ENCODE measurements at regions not wholly inside any gene's neighbourhood (a gene's known extent, or its start where the extent isn't known, plus 50 kb on each side); places are given as distances from the start of the nearest gene placed in this dataset.
"Not testable (repeated sequence)": the region's sequence is repeated elsewhere in the genome, so short reads cannot be mapped to it uniquely, and the experiment has no call there.

DNA sequence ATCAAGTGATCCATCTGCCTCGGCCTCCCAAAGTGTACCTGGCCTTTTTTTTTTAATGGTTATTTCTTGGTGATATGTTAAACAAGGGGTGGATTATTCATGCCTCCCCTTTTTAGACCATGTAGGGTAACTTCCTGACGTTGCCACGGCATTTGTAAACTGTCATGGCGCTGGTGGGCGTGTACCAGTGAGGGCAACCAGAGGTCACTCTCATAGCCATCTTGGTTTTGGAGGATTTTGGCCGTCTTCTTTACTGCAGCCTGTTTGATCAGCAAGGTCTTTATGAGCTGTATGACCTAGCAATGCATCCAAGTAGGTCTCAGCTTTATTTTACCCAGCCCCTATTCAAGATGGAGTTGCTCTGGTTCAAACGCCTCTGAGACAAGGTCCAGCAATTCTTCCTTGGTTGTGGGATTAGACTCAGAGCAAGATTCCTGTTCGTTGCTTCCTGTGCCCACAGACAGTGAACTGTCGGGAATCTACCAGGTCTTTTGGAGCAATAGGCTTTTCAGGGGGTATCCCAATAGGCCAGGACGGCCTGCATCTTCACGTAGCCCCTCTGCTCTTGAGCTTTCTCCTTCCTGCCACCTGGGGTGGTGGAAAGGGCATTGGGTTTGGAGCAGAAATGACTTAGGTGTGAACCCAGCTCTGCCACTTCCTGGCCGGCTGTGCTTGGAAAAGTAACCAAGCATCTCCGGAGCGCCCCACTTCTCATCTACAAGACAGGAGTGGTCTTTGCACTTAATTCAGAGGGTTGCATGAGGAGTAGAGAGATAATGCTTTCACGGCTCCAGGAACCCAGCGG lies 52.9 kb upstream of the SEC14L1 start:
- no peak for DNase-seq

DNA sequence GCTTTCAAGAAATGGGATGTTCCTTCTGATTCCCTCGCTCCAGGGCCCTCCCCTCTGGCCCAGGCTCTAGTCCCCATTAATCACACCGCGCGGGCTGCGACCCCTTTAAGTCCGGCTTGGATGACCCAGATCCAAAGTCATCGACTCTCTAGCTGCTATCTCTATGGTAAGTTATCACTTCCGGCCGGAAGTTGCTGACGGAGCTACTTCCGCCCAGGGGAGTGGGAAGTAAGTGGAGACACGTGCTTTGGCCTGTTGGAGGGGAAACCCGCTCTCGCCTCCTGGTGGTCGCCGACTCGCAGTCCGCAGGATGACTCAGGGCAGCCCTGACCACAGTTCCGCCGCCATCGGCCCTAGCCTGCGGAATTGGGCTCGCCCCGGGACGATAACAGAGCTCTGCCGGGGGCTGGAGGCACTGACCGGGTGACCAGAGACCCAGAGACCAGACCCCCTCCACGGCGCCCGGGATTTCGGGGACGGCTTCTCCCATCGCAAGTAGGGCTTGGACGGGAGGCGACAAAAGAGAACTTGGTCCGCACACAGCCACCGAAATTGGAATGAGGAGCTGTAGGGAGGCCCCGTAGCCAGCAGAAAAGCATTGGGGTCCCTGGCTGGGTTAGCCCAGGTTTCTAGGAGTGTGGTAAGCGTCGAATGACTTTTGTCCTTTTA lies 52.2 kb upstream of the SEC14L1 start:
- peak; percentile 88 for DNase-seq

DNA sequence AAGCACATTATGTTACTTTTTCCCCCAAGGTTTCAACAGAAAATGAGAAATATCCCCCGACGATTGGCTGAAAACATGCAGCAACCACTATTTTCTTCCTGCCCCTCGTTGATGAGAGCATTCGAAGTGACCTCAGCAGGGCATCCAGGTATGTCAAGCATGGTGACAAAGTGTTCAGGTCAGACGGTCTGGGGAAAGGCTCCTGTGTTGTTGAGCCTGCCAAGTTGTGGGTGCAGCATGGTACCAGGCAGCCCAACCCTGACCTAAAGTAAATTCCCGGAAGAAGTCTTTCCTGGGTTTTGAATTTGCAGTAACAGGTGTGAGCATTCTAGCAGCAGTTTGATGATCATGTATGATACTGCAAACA lies 51.7 kb upstream of the SEC14L1 start:
- no peak for DNase-seq

DNA sequence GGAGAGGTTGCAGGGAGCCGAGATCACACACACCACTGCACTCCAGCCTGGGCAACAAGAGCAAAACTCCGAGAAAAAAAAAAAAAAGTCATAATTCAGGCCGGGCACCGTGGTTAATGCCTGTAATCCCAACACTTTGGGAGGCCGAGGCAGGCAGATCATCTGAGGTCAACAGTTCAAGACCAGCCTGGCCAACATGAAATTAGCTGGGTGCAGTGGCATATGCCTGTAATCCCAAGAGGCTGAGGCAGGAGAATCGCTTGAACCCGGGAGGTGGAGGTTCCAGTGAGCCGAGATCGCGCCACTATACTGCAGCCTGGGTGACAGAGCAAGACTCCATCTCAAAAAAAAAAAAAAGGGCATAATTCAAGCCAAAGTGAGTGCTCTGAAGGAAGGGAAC lies 50.8 kb upstream of the SEC14L1 start:
- DNase-seq: not testable (repeated sequence)

DNA sequence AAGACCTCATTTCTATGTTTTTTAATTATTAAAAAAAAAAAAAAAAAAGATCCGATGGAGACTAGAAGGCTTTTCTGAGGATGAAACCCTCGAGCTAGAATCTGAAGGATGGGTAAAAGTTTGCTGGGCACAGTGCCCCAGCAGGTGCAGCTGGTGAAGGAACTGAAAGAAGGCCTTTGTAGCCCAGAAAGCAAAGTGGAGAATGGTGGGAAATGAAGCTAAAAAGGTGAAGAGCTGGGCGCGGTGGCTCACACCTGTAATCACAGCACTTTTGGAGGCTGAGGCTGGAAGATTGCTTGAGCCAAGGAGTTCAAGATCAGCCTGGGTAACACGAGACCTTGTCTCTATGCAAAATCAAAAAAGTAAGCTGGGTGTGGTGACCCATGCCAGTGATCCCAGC lies 50.3 kb upstream of the SEC14L1 start:
- DNase-seq: no peak
